ENCODE measurements at regions not wholly inside any gene's neighbourhood (a gene's known extent, or its start where the extent isn't known, plus 50 kb on each side); places are given as distances from the start of the nearest gene placed in this dataset.
"Not testable (repeated sequence)": the region's sequence is repeated elsewhere in the genome, so short reads cannot be mapped to it uniquely, and the experiment has no call there.

GRCh38 chr3:194250098-194251002 lies 100.8 kb downstream of the CPN2 start:
- DNase-seq = no peak

GRCh38 chr3:194251007-194251406 lies 100.1 kb downstream of the CPN2 start:
- no peak for DNase-seq

GRCh38 chr3:194251461-194251860 lies 99.7 kb downstream of the CPN2 start:
- DNase-seq = no peak

GRCh38 chr3:194251891-194252560 lies 99.1 kb downstream of the CPN2 start:
- DNase-seq = no peak

- no peak for DNase-seq
These were observed 97.9 kb downstream of the CPN2 start for GRCh38 chr3:194253270-194253669.

GRCh38 chr3:194254040-194254439 lies 97.1 kb downstream of the CPN2 start:
- no peak for DNase-seq

- DNase-seq = peak in 1 of 2 donors; percentile 29
These were observed 95.7 kb downstream of the CPN2 start for GRCh38 chr3:194255252-194256039.

- DNase-seq = no peak
These were observed 94.8 kb downstream of the CPN2 start for GRCh38 chr3:194256040-194256945.

- no peak for DNase-seq
These were observed 93.9 kb downstream of the CPN2 start for GRCh38 chr3:194257151-194257621.

GRCh38 chr3:194257916-194258668 lies 93.0 kb downstream of the CPN2 start:
- no peak for DNase-seq

- no peak for DNase-seq
These were observed 91.0 kb downstream of the CPN2 start for GRCh38 chr3:194259982-194260766.

GRCh38 chr3:194261581-194262063 lies 89.5 kb downstream of the CPN2 start:
- DNase-seq = no peak

- no peak for DNase-seq
These were observed 88.8 kb downstream of the CPN2 start for GRCh38 chr3:194262176-194262924.

GRCh38 chr3:194262925-194263305 lies 88.2 kb downstream of the CPN2 start:
- DNase-seq = no peak

- not testable (repeated sequence) for DNase-seq
These were observed 86.3 kb downstream of the CPN2 start for GRCh38 chr3:194264631-194265504.

- DNase-seq = peak; percentile 25 to 41
These were observed 85.6 kb downstream of the CPN2 start for GRCh38 chr3:194265505-194265892.

- DNase-seq = no peak
These were observed 84.8 kb downstream of the CPN2 start for GRCh38 chr3:194265996-194266964.
